ENCODE measurements at regions not wholly inside any gene's neighbourhood (a gene's known extent, or its start where the extent isn't known, plus 50 kb on each side); places are given as distances from the start of the nearest gene placed in this dataset.

DNA sequence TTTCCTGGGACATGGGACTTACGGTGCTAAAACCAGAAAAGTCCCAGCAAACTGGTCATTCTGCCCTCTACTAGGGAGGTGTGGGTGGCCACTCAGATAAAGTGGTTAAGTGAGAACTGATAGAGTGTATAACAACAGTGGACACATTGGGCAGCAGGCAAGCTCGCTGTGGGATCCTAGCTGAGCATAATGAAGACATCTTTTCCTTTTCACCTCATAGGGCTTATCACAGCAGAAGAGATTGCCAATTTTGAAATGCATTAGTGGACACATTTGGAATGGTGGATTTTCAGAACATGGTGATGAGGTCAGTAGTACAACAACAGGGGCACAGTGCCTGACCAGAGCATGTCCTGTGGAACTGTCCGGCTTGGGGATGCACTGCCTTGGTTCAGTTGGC, 477.1 kb upstream of the KIF2A start:
- no peak for TF ChIP-seq POLR2AphosphoS5 (IDR thresholded peaks at IDR 0.05; ENCODE audit: low read depth, low read length)
- no peak for TF ChIP-seq POLR2A (IDR thresholded peaks at IDR 0.05; ENCODE audit: low read depth, low read length)
